IMR-90 (cell line): ENCODE measurements at regions not wholly inside any gene's neighbourhood (a gene's known extent, or its start where the extent isn't known, plus 50 kb on each side); places are given as distances from the start of the nearest gene placed in this dataset.

Experiments used
- ATAC-seq: fragments of 200-7000 bp; cut with Tn5 transposase; 2 replicates; pipeline ENCODE4 v1.9.1; 2020; ENCODE audit warnings: low read depth, mild to moderate bottlenecking, moderate library complexity
- BruUV-seq: library from RNA; stranded (reverse); fragments of 400-500 nt; replicated peaks from 2 replicates; lab custom pipeline; 2021; lab: Mats Ljungman, UMichigan
- CTCF ChIA-PET: fragments of 300-600 bp; formaldehyde crosslinking; extraction: SDS; loops from one replicate; lab custom pipeline; 2021; ENCODE audit warnings: antibody characterized with exemption; lab: Yijun Ruan, JAX
- POLR2A ChIA-PET: fragments of 300-600 bp; sonication (Branson Sonifier 250); formaldehyde crosslinking; loops from one replicate; lab custom pipeline; 2022; ENCODE audit warnings: antibody characterized with exemption; ENCODE audit not compliant: unreplicated experiment; lab: Charles Lee
- DNase-seq: peaks from one replicate; pipeline ENCODE4 v3.0.0; 2013
- H2AFZ ChIP-seq: replicated peaks from 2 replicates; pipeline ENCODE3; 2013; ENCODE audit warnings: low read length, mild to moderate bottlenecking; ENCODE audit not compliant: poor library complexity
- H2AK5ac ChIP-seq: 2 replicates; pipeline ENCODE4 v1.6.1; 2013; ENCODE audit warnings: low read depth, low read length, inconsistent platforms
- H2AK9ac ChIP-seq: replicated peaks from 2 replicates; pipeline ENCODE3; 2013; ENCODE audit warnings: mild to moderate bottlenecking, low read depth, low read length, moderate library complexity; ENCODE audit not compliant: poor library complexity
- H2BK120ac ChIP-seq: 2 replicates; pipeline ENCODE4 v1.6.1; 2013; ENCODE audit warnings: low read depth, low read length, inconsistent platforms
- H2BK15ac ChIP-seq: 3 replicates; pipeline ENCODE4 v1.6.1; 2013; ENCODE audit warnings: low read depth, low read length, inconsistent platforms
- H2BK20ac ChIP-seq: 2 replicates; pipeline ENCODE4 v1.6.1; 2013; ENCODE audit warnings: low read depth, mild to moderate bottlenecking, inconsistent platforms, low read length, moderate library complexity
- H2BK5ac ChIP-seq: 2 replicates; pipeline ENCODE4 v1.6.1; 2013; ENCODE audit warnings: mild to moderate bottlenecking, low read depth, low read length, inconsistent platforms; ENCODE audit not compliant: poor library complexity, severe bottlenecking
- H3K14ac ChIP-seq: replicated peaks from 2 replicates; pipeline ENCODE4 v1.6.1; 2013; ENCODE audit warnings: low read depth, low read length, inconsistent platforms
- H3K18ac ChIP-seq: 2 replicates; pipeline ENCODE4 v1.6.1; 2013; ENCODE audit warnings: low read depth, low read length, control low read depth
- H3K23ac ChIP-seq: 2 replicates; pipeline ENCODE4 v1.6.1; 2013; ENCODE audit warnings: low read depth, low read length, inconsistent platforms
- H3K27ac ChIP-seq: 2 replicates; pipeline ENCODE4 v1.5.1; 2013; ENCODE audit warnings: mild to moderate bottlenecking, control low read depth, low read length; ENCODE audit not compliant: insufficient read depth
- H3K27me3 ChIP-seq: 2 replicates; pipeline ENCODE4 v1.6.1; 2013; ENCODE audit warnings: low read length; ENCODE audit not compliant: control insufficient read depth, insufficient read depth
- H3K36me3 ChIP-seq: 2 replicates; pipeline ENCODE4 v1.6.1; 2013; ENCODE audit warnings: low read length, mixed read lengths; ENCODE audit not compliant: control insufficient read depth, insufficient read depth
- H3K4ac ChIP-seq: 2 replicates; pipeline ENCODE4 v1.6.1; 2013; ENCODE audit warnings: low read depth, low read length, inconsistent platforms
- H3K4me1 ChIP-seq: 2 replicates; pipeline ENCODE4 v1.6.1; 2013; ENCODE audit warnings: low read length, mixed read lengths; ENCODE audit not compliant: control insufficient read depth, insufficient read depth
- H3K4me2 ChIP-seq: 2 replicates; pipeline ENCODE4 v1.6.1; 2013; ENCODE audit warnings: low read depth, mild to moderate bottlenecking, control low read depth, low read length, moderate library complexity
- H3K4me3 ChIP-seq: 2 replicates; pipeline ENCODE4 v1.5.1; 2013; ENCODE audit warnings: low read depth, mild to moderate bottlenecking, control low read depth, low read length, moderate library complexity; ENCODE audit not compliant: insufficient read depth
- H3K56ac ChIP-seq: 2 replicates; pipeline ENCODE4 v1.6.1; 2013; ENCODE audit warnings: low read length, inconsistent platforms; ENCODE audit not compliant: insufficient read depth; ENCODE audit errors: extremely low read depth
- H3K79me1 ChIP-seq, 2 experiments: 2 replicates each; pipeline ENCODE4 v1.6.1; 2013; ENCODE audit warnings: low read length in 2 of 2, inconsistent platforms in 1 of 2, low read depth in 1 of 2
- H3K9ac ChIP-seq: 2 replicates; pipeline ENCODE4 v1.6.1; 2013; ENCODE audit warnings: low read depth, low read length, control low read depth
- H3K9me1 ChIP-seq: 2 replicates; pipeline ENCODE4 v1.6.1; 2013; ENCODE audit warnings: low read length, inconsistent platforms; ENCODE audit not compliant: insufficient read depth
- H3K9me3 ChIP-seq: 2 replicates; pipeline ENCODE4 v1.6.1; 2013; ENCODE audit warnings: low read length; ENCODE audit not compliant: control insufficient read depth, insufficient read depth
- H4K20me1 ChIP-seq: 2 replicates; pipeline ENCODE4 v1.6.1; 2013; ENCODE audit warnings: low read length, inconsistent platforms; ENCODE audit not compliant: insufficient read depth
- H4K5ac ChIP-seq: 2 replicates; pipeline ENCODE4 v1.6.1; 2013; ENCODE audit warnings: mild to moderate bottlenecking, low read depth, low read length, control low read depth
- H4K8ac ChIP-seq, 2 experiments: 2 replicates each; pipeline ENCODE4 v1.6.1; 2013; ENCODE audit warnings: low read depth in 2 of 2, low read length in 2 of 2, control low read depth in 1 of 2, inconsistent platforms in 1 of 2
- H4K91ac ChIP-seq: 2 replicates; pipeline ENCODE4 v1.6.1; 2013; ENCODE audit warnings: low read depth, low read length, inconsistent platforms; ENCODE audit not compliant: insufficient read depth
- BHLHE40 ChIP-seq: fragments of 150-350 bp; IDR thresholded peaks from 2 replicates; pipeline ENCODE4 v1.6.1; 2016; ENCODE audit warnings: mild to moderate bottlenecking, low read depth, low read length
- CEBPB ChIP-seq: IDR thresholded peaks from 2 replicates; pipeline ENCODE4 v1.6.1; 2012; ENCODE audit warnings: low read depth, low read length, improper control_type of control experiment
- CHD1 ChIP-seq: IDR thresholded peaks from 2 replicates; pipeline ENCODE4 v1.6.1; 2012; ENCODE audit warnings: low read depth, low read length, improper control_type of control experiment
- CTCF ChIP-seq: conservative IDR thresholded peaks from 2 replicates; pipeline ENCODE4 v1.5.1; 2012; ENCODE audit warnings: mild to moderate bottlenecking, low read depth, low read length, improper control_type of control experiment
- ELK1 ChIP-seq: fragments of 150-350 bp; IDR thresholded peaks from 2 replicates; pipeline ENCODE4 v1.6.1; 2016; ENCODE audit warnings: low read depth, mild to moderate bottlenecking, low read length, moderate library complexity, borderline replicate concordance
- FOS ChIP-seq: fragments of 150-350 bp; IDR thresholded peaks from 2 replicates; pipeline ENCODE4 v1.6.1; 2016; ENCODE audit warnings: low read depth, low read length
- MAFK ChIP-seq: IDR thresholded peaks from 2 replicates; pipeline ENCODE4 v1.6.1; 2012; ENCODE audit warnings: low read depth, low read length, improper control_type of control experiment
- MAZ ChIP-seq: IDR thresholded peaks from 2 replicates; pipeline ENCODE4 v1.6.1; 2012; ENCODE audit warnings: low read depth, mild to moderate bottlenecking, low read length, improper control_type of control experiment, moderate library complexity, borderline replicate concordance
- MXI1 ChIP-seq: IDR thresholded peaks from 2 replicates; pipeline ENCODE4 v1.6.1; 2012; ENCODE audit warnings: low read depth, mild to moderate bottlenecking, low read length, moderate library complexity, borderline replicate concordance
- NFE2L2 ChIP-seq: fragments of 150-350 bp; IDR thresholded peaks from 2 replicates; pipeline ENCODE4 v1.6.1; 2016; ENCODE audit warnings: low read depth, mild to moderate bottlenecking, low read length
- POLR2A ChIP-seq: IDR thresholded peaks from 2 replicates; pipeline ENCODE4 v1.6.1; 2012; ENCODE audit warnings: mild to moderate bottlenecking, low read depth, low read length
- RAD21 ChIP-seq: IDR thresholded peaks from 2 replicates; pipeline ENCODE4 v1.6.1; 2012; ENCODE audit warnings: low read length, improper control_type of control experiment
- RCOR1 ChIP-seq: IDR thresholded peaks from 2 replicates; pipeline ENCODE4 v1.6.1; 2012; ENCODE audit warnings: mild to moderate bottlenecking, low read length, improper control_type of control experiment; ENCODE audit not compliant: insufficient replicate concordance
- RFX5 ChIP-seq: IDR thresholded peaks from 2 replicates; pipeline ENCODE4 v1.8.0; 2012; ENCODE audit warnings: low read depth, mild to moderate bottlenecking, low read length, moderate library complexity
- SMC3 ChIP-seq: fragments of 150-350 bp; IDR thresholded peaks from 2 replicates; pipeline ENCODE4 v1.6.1; 2016; ENCODE audit warnings: low read depth, mild to moderate bottlenecking, antibody characterized with exemption, low read length, moderate library complexity
- USF2 ChIP-seq: fragments of 150-350 bp; IDR thresholded peaks from 2 replicates; pipeline ENCODE4 v1.6.1; 2017; ENCODE audit warnings: mild to moderate bottlenecking, antibody characterized with exemption, low read length, low read depth
- WGBS, 2 experiments: methylation state at CpG; one replicate each; pipeline versions ENCODE4 v1.1.5 to v1.1.7; 2013; ENCODE audit warnings: missing lambda C conversion rate in 2 of 2; ENCODE audit not compliant: insufficient read length in 1 of 2; ENCODE audit errors: extremely low coverage in 2 of 2; 5-methylcytosine and 5-hydroxymethylcytosine counted together
- dilution Hi-C: fragments of 300-500 bp; cut with HindIII; formaldehyde crosslinking; loops from one replicate; pipeline ENCODE4 v1.14.3; 2018; ENCODE audit warnings: low sequenced_read_pairs; ENCODE audit not compliant: unreplicated experiment
- in situ Hi-C: fragments of 300-500 bp; cut with MboI; formaldehyde crosslinking; loops from 3 replicates; pipeline ENCODE4 v1.14.3; 2019; ENCODE audit warnings: low sequenced_read_pairs, inconsistent platforms, mixed read lengths
- intact Hi-C: fragments of 100-400 bp; cut with micrococcal nuclease; formaldehyde crosslinking; loops from 2 replicates; pipeline ENCODE4 v1.10.0; 2022

- no peaks in the 10 kb centered on the region for H3K79me1 ChIP-seq
- WGBS, 2 experiments: no CpG with 5 or more reads among the region's 1 CpG
- H3K9ac ChIP-seq: no peak overlapping the region
- H4K91ac ChIP-seq: no peak overlapping the region
- no peak overlapping the region for H3K27ac ChIP-seq
- intact Hi-C loops (no loop called here), dilution Hi-C loops (no loop called here), in situ Hi-C loops (no loop called here)
- no peaks in the 10 kb centered on the region for H3K4me1 ChIP-seq
- no peaks in the 10 kb centered on the region for H4K20me1 ChIP-seq
- H3K9me1 ChIP-seq: no peaks in the 10 kb centered on the region
- H4K8ac ChIP-seq: no peak overlapping the region
- H3K4me3 ChIP-seq: no peak overlapping the region
- ChIA-PET POLR2A (no interaction called here), CTCF (no interaction called here)
- H2AFZ ChIP-seq: no peak overlapping the region
- no peak overlapping the region for H2BK120ac ChIP-seq
- no peak overlapping the region for H3K14ac ChIP-seq
- H2BK20ac ChIP-seq: no peak overlapping the region
- H3K4ac ChIP-seq: no peak overlapping the region
- H3K23ac ChIP-seq: no peak overlapping the region
- H2AK9ac ChIP-seq: no peak overlapping the region
- H3K9me3 ChIP-seq: no peaks in the 10 kb centered on the region
- no peaks in the 10 kb centered on the region for H3K27me3 ChIP-seq
- no peak overlapping the region for H3K4me2 ChIP-seq
- no peak overlapping the region for H4K5ac ChIP-seq
- no peak overlapping the region for H3K18ac ChIP-seq
- H2AK5ac ChIP-seq: no peak overlapping the region
- H3K56ac ChIP-seq: no peak overlapping the region
- no peak for TF ChIP-seq RAD21
- TF ChIP-seq MAZ: no peak
- no peak for TF ChIP-seq RFX5
- no peak for TF ChIP-seq RCOR1
- no peak for TF ChIP-seq MXI1
- no peak for TF ChIP-seq POLR2A
- no peak for TF ChIP-seq BHLHE40
- no peak for TF ChIP-seq MAFK
- TF ChIP-seq CTCF: no peak
- TF ChIP-seq ELK1: no peak
- TF ChIP-seq USF2: no peak
- TF ChIP-seq FOS: no peak
- no peak for TF ChIP-seq CEBPB
- TF ChIP-seq CHD1: no peak
- TF ChIP-seq NFE2L2: no peak
- no peak for TF ChIP-seq SMC3
- BruUV-seq: no TSS peak
- ATAC-seq (no peak), DNase-seq (no peak)
- no peak overlapping the region for H2BK15ac ChIP-seq
- no peak overlapping the region for H2BK5ac ChIP-seq
- no peaks in the 10 kb centered on the region for H3K36me3 ChIP-seq
Measured at GRCh38 chr12:90331821-90332220, 623.2 kb downstream of the CCER1 start.
